HG03064 (cell line): ENCODE measurements at regions not wholly inside any gene's neighbourhood (a gene's known extent, or its start where the extent isn't known, plus 50 kb on each side); places are given as distances from the start of the nearest gene placed in this dataset.

Experiments used
- ATAC-seq: cut with Tn5 transposase; IDR thresholded peaks from one replicate; pipeline ENCODE4 v1.9.1; 2021; ENCODE audit warnings: low read depth; ENCODE audit not compliant: unreplicated experiment

DNA sequence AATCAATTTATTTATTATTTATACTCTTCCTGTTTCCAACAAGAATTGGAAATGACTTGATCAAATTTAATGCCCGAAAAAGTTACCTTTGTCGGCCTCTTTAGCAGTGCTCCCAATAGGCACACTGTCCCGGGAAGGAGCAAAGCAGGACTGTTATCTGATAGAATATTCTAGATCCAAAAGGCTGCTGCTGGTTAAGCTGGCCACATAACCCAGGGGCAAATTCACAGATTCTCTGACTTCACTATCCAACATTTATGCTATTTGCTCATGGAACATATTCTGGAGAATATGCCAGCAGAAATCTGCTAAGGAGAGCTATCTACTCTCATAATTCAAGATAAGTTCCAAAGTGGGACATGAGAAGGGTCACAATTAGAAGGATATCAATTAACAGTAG, 100.2 kb upstream of the DMAC1 start:
- no peak for ATAC-seq

DNA sequence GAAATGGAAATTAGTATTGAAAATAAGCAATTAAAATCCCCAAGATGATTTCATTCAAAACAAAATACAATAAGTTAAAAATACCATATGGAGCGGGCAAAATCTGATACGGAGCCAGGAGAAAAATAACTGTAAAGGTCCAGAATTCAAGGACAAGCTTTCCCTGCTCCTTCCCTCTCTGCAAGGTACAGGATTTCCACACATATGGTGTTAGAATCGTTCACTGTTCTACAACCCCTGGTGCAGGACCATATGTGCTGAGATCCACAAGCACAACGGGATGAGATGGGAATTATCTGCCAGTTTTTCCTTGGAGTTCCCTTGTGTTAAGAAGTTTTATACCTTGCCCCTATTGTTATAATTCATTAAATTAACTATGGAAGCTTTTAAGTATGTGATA, 94.7 kb upstream of the DMAC1 start:
- ATAC-seq = no peak

DNA sequence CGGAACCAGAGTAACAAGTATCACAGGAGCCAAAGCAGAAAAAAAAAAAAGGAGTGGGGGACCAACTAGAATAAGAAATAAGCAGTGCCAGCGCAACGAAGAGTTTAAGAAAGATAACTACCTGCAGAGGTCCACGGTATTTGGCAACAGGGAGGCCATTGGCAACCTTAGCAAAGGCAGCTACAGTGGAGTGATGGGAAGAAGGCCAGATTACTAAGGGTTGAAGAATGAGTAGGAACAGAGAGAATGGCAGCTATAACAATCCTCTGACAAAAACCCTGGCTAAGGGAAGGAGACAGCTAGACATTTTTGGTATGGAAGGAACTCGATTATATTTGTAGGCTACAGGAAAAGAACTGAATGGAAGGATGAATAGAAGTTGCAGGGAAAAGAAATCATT, 93.4 kb upstream of the DMAC1 start:
- ATAC-seq = no peak

DNA sequence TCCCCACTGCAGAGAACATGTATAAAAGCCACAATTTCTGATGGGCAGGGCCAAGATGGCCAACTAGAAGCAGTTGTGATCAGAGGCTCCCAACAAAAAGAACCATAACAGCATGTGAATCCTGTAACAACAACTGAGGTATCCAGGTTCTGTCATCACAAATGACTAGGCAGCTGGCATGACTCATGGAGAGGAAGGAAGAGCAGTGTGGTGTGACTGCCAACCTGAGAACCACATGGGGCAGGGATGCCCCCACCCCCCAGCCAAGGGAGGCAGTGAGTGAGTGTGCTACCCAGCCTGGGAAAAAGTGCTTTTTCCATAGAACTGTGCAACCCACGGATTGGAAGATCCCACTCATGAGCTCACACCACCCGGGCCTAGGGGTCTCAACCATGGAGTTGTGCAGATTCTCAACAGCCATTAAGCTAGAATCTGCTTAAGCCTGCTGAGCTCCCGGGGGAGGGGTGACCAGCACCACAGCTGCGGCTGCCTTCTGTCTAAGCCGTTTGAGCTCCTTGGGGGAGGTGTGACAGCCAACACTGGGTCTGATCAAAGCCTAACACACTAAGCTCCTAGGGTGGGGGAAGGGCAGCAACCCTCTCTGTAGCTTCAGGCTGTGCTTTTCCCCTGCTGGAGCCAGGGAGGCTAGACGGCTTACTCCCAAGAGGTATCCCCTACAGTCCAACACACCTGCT, 80.1 kb upstream of the DMAC1 start:
- ATAC-seq = no peak

DNA sequence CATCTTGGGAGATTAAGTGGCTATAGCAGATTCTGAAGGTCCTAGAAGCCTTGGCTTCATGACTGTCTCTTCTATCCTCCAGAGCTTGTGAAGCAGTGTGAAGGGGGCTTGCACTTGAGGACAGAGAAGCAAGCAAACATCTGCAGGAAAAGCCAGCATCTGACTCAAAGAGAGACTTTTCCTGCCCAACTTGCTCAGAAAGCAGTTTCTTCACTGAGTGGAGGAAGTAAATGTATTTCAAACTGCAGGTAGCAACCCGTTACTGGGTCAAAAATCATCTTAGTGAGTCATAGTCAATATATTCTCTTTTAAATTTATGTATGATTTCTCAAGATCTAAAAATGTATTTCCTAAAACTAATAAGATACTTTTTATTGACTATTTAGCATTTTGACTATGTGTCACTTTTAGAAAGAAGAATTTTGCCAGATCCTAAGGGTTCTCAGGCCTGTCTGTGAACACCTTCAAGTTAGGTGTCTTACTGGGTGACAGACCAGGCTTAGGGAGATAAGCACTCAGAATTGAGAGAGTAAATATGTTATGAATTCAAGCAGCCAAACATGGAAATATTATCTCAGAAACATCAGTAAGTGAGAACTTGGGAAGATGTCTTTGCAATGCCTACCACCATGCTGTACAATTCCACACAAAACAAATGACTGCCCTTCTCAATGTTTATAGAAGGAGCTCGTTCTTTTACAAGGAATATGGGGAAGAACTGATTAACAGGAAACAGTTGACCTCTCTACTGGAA, 72.6 kb upstream of the DMAC1 start:
- no peak for ATAC-seq

DNA sequence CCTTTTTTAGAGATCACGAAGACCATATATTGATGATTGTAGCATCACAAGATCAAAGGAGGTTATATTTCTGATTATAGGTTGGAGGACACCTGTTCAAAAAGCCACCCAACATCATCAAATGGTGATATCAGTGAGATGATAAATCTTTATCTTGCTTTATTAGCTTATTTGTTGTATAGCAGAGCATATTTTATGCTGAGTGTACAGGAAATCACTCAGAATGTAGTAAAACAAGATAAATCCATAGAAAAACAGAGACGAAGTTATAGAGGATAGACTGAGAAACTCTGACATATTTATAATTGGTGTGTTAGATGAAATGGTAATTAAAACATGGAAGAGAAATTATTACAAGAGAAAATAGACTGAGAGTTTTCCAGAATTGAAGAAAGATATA, 69.8 kb upstream of the DMAC1 start:
- ATAC-seq = no peak

DNA sequence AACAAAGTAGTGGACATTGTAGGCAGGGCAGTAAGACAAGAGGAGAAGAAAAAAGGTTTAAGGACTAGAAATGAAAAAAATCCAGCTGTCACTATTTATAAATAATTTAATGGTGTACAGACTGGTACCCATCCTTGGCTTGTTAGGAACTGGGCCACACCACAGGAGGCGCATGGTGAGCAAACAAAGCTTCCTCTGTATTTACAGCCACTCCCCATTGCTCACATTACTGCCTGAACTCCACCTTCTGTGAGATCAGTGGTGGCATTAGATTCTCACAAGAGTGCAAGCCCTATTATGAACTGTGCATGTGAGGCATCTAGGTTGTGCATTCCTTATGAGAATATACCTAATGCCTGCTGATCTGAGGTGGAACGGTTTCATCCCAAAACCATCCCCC, 62.6 kb upstream of the DMAC1 start:
- ATAC-seq = no peak

DNA sequence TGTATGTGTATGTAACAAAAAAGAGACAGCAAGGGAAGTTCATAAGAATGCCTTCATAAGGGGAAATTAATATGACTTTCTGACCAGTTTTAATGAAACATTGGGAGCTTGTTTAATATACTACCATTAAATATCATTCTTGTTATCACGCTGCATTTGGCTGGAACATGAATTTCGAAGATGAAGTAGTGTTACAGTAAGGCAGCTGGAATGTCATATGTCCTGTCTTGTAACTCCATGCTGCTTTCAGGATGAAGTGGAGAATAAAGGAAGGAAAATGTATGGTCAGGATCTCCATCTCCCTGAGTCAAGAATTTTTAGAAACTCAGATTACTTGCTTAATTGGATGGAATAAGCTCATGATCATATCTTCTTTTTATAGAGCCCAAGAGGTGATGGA, 61.5 kb upstream of the DMAC1 start:
- ATAC-seq = no peak

DNA sequence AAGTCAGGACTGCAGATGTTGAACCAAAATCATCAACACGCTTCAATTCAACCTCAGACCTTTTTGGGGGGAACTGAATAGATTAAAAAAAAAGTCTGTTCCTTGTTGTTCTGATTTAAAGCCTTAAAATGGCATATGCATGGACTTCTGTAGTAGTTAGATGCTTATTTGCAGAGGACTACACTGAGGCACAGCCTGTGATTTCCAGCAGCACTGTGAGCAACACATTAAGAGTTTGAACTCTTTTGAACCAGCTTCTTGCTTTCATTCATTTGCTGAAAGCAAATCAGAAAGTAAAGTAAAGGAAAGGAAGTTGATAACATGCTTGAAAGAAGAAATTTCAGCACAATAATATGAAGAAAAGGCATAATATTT, 60.7 kb upstream of the DMAC1 start:
- ATAC-seq = no peak

DNA sequence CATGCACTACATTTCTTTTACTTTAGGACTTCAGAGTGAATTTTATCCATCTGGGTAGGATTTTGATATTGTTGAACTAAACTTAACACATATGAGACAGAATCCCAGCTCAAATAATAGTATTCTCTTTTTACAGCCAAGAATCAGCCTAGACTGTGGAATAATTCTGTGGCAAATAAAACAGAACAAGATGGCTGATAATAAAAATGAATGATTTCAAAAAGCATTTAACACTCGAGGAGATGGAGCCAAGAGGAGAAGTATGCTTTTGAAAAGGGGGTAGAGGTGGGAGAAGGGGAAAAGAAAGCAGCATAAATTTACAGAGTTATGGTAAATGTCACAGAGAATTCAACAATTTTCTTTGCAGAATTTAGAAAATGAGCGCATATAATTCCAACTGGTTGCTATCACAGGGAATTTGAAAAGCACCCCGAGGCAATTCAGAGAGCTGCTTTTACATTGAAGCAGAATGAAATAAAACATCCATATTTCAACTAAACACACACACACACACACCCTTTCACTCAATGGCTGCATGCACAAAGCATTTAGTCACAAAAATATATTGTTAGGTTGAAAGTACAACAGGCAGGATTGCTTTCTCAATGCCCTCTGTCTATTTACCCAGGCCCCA, 60.2 kb upstream of the DMAC1 start:
- no peak for ATAC-seq

DNA sequence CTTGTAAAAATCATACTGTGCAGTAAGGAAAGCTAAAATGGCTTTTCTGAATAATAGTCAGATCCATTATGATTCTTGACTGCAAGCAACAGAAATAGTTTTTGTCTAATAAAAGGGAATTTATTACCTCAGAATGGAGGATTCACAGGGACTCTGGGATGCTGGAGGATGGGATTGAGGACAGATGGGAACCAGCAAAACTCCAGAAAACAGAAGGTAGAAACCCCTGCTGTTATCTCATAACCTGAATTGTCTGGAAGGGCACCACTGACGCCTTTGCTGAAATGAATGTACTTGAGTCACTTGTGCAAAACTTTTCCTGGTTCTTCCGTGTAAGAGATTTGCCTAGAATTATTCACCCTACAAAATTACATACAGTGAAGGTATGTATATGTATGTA, 58.6 kb upstream of the DMAC1 start:
- ATAC-seq = no peak

DNA sequence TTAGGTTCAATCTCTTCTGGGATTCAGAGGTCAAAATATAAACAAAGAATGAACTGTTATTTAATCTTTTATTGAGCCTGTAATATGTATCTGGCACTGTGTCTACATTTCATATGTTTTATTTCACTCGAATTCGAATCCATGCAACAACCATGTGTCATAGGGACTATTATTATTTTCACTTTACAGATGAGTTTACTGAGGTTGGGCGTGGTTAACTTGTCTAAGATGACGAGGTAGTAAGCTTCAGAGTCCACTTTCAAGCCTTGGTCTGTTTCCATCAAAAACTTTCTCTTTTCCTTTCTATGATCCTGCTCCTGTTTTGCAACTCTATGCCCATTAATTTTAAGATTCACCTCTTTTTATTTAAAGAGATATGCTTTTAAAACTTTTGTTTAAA, 55.2 kb upstream of the DMAC1 start:
- ATAC-seq = no peak
